B cell (primary cell): ENCODE measurements at regions not wholly inside any gene's neighbourhood (a gene's known extent, or its start where the extent isn't known, plus 50 kb on each side); places are given as distances from the start of the nearest gene placed in this dataset.

Source experiments
- ATAC-seq: fragments of 200-7000 bp; cut with Tn5 transposase; one replicate; pipeline ENCODE4 v1.10.0; 2021; ENCODE audit warnings: low read depth, mild to moderate bottlenecking, moderate number of reproducible peaks, moderate library complexity
- CTCF ChIA-PET: fragments of 350-600 bp; sonication (Branson Sonifier 250); formaldehyde crosslinking; loops from one replicate; lab custom pipeline; 2021; ENCODE audit warnings: antibody characterized with exemption, inconsistent platforms; lab: Charles Lee
- POLR2A ChIA-PET: fragments of 350-600 bp; sonication (Branson Sonifier 250); formaldehyde crosslinking; loops from one replicate; lab custom pipeline; 2021; ENCODE audit warnings: antibody characterized with exemption; lab: Charles Lee
- DNase-seq: peaks from one replicate; pipeline ENCODE4 v3.0.0; 2013
- H2AFZ ChIP-seq: 2 replicates; pipeline ENCODE4 v1.6.1; 2012; ENCODE audit warnings: mild to moderate bottlenecking, low read depth, low read length; ENCODE audit not compliant: insufficient read depth, poor library complexity, severe bottlenecking
- H3K27ac ChIP-seq, 2 donors: 1 replicate in 1 of 2; 2 replicates in 1 of 2; pipeline ENCODE4 v1.5.1; 2012 to 2013; ENCODE audit warnings: low read length in 2 of 2, mild to moderate bottlenecking in 2 of 2, moderate library complexity in 1 of 2
- H3K27me3 ChIP-seq, 4 experiments: fragments of 200-600 bp in 1 of 4; sonication (generic) in 1 of 4; replicated peaks in 1 of 4; 1 replicate in 2 of 4; 2 replicates in 2 of 4; pipeline versions ENCODE4 v1.6.1 to v1.7.0; 2013 to 2016; ENCODE audit warnings: low read length in 3 of 4, mild to moderate bottlenecking in 2 of 4, mixed read lengths in 1 of 4, moderate library complexity in 1 of 4; ENCODE audit not compliant: insufficient read depth in 4 of 4, control insufficient read depth in 3 of 4; ENCODE audit errors: control extremely low read depth in 1 of 4
- H3K36me3 ChIP-seq, 2 experiments: replicated peaks in 1 of 2; 1 replicate in 1 of 2; 2 replicates in 1 of 2; pipeline versions ENCODE4 v1.6.1 to v1.7.1; 2013; ENCODE audit warnings: low read length in 1 of 2; ENCODE audit not compliant: insufficient read depth in 2 of 2, control insufficient read depth in 1 of 2; ENCODE audit errors: control extremely low read depth in 1 of 2, extremely low read depth in 1 of 2
- H3K4me1 ChIP-seq, 2 donors: fragments of 200-600 bp in 1 of 2; sonication (generic) in 1 of 2; 1 replicate in 1 of 2; 2 replicates in 1 of 2; pipeline versions ENCODE4 v1.5.1 to v1.6.1; 2013 to 2017; ENCODE audit warnings: low read length in 2 of 2; ENCODE audit not compliant: control insufficient read depth in 2 of 2, insufficient read depth in 2 of 2
- H3K4me2 ChIP-seq: replicated peaks from 2 replicates; pipeline ENCODE3; 2012; ENCODE audit warnings: mild to moderate bottlenecking, low read depth, low read length; ENCODE audit not compliant: poor library complexity, severe bottlenecking
- H3K4me3 ChIP-seq, 5 experiments: fragments of 200-600 bp in 1 of 5; sonication (generic) in 1 of 5; 1 replicate in 3 of 5; 2 replicates in 2 of 5; pipeline versions ENCODE4 v1.5.1 to v1.7.0; 2011 to 2016; ENCODE audit warnings: low read length in 4 of 5, mild to moderate bottlenecking in 4 of 5, low read depth in 2 of 5, control low read depth in 1 of 5, moderate library complexity in 1 of 5; ENCODE audit not compliant: insufficient read depth in 1 of 5; ENCODE audit errors: control extremely low read depth in 1 of 5, extremely low read depth in 1 of 5
- H3K79me2 ChIP-seq: fragments of 200-600 bp; sonication (generic); one replicate; pipeline ENCODE4 v1.6.0; 2016; ENCODE audit warnings: low read length; ENCODE audit not compliant: control insufficient read depth, insufficient read depth
- H3K9ac ChIP-seq: fragments of 200-600 bp; sonication (generic); 2 replicates; pipeline ENCODE4 v1.6.1; 2017; ENCODE audit warnings: mild to moderate bottlenecking, low read length, moderate library complexity
- H3K9me3 ChIP-seq, 3 donors: one replicate each; pipeline versions ENCODE4 v1.6.1 to v1.7.1; 2013; ENCODE audit warnings: low read length in 2 of 3; ENCODE audit not compliant: control insufficient read depth in 2 of 3, insufficient read depth in 1 of 3; ENCODE audit errors: control extremely low read depth in 1 of 3
- H4K20me1 ChIP-seq: 2 replicates; pipeline ENCODE4 v1.6.0; 2012; ENCODE audit warnings: mild to moderate bottlenecking, low read length; ENCODE audit not compliant: insufficient read depth, control insufficient read depth, poor library complexity, severe bottlenecking
- H3K27ac Mint-ChIP-seq: one replicate; pipeline ENCODE4 v1.8.0; 2021; ENCODE audit warnings: mixed read lengths
- H3K27me3 Mint-ChIP-seq: one replicate; pipeline ENCODE4 v1.8.0; 2021; ENCODE audit warnings: mixed read lengths
- H3K4me1 Mint-ChIP-seq: one replicate; pipeline ENCODE4 v1.8.0; 2021; ENCODE audit warnings: mixed read lengths
- H3K4me3 Mint-ChIP-seq: one replicate; pipeline ENCODE4 v1.8.0; 2021; ENCODE audit warnings: mixed read lengths
- H3K9me3 Mint-ChIP-seq: one replicate; pipeline ENCODE4 v1.8.0; 2022; ENCODE audit warnings: mixed read lengths; ENCODE audit not compliant: insufficient read depth
- CTCF ChIP-seq: fragments of 200-600 bp; IDR thresholded peaks from one replicate; pipeline ENCODE4 v1.8.0; 2022; ENCODE audit warnings: antibody characterized with exemption, mild to moderate bottlenecking
- EZH2 ChIP-seq: IDR thresholded peaks from 2 replicates; pipeline ENCODE4 v1.6.1; 2012; ENCODE audit warnings: borderline replicate concordance, low read depth, mild to moderate bottlenecking, moderate library complexity, low read length; ENCODE audit not compliant: insufficient read depth, poor library complexity, severe bottlenecking
- WGBS: methylation state at CpG from one replicate; pipeline ENCODE4 v1.1.5; 2013; ENCODE audit warnings: missing lambda C conversion rate; ENCODE audit not compliant: insufficient coverage; 5-methylcytosine and 5-hydroxymethylcytosine counted together
- intact Hi-C: fragments of 100-400 bp; cut with micrococcal nuclease; formaldehyde crosslinking; loops from one replicate; pipeline ENCODE4 v1.10.0; 2022

DNA sequence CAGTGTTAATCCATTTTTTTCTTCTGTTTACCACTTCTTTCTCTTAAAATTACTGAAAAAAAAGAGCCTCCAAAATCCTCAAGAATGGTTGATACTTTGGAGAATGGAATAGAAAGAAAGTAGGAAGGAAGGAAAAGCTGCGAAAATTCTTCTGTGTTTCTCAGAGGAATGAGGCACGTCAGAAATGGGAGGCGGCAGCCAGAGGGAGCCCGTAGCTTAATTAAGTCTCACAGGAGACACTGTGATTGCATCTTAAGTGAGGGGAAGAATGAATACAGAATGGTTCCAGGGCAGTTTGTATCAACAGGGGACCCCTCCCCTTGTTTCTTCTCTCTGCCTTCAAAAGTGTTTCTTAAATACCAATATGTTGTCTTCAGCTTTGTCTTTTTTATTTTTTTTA lies 1099.5 kb downstream of the PLA2G4A start:
- DNase-seq (no peak), ATAC-seq (no peak)
- intact Hi-C loops, result no loop called here
- Histone ChIP-seq H3K4me1 (no peaks in the 10 kb centered on the region), H3K4me2 (no peak overlapping the region), H3K9ac (no peak overlapping the region), H3K27ac (no peak overlapping the region), H3K4me3 (no peak overlapping the region), H3K9me3 (no peaks in the 10 kb centered on the region), H3K27me3 (no peaks in the 10 kb centered on the region), H4K20me1 (no peaks in the 10 kb centered on the region), H3K79me2 (no peaks in the 10 kb centered on the region), H2AFZ (no peak overlapping the region), H3K36me3 (no peaks in the 10 kb centered on the region)
- H3K4me1 Mint-ChIP-seq, result no peaks in the 10 kb centered on the region
- no peaks in the 10 kb centered on the region for H3K9me3 Mint-ChIP-seq
- ChIA-PET POLR2A (no interaction called here), CTCF (no interaction called here)
- 16% methylated on average over 4 of the region's 4 CpGs for WGBS
- H3K4me3 Mint-ChIP-seq, result no peak overlapping the region
- no peak for TF ChIP-seq CTCF
- no peak for TF ChIP-seq EZH2
- H3K27me3 Mint-ChIP-seq, result no peaks in the 10 kb centered on the region
- no peak overlapping the region for H3K27ac Mint-ChIP-seq

DNA sequence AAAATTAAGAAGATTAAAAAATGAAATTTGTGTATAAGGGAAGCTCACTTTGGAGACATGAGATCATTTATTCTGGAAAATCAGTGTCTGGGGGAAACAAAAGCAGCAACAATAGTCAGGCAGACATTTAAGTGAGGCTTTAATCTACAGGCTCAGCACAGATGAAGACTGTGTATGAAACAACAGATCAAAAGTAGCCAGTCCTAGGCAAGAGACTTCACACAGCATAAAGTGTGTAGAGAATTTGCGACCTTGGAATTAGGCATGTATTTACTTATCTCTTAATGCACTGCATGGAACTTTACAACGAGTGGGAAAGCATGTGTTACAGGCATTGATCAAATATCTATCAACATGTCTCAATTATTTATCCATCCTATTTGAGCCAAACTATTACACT lies 1099.9 kb downstream of the PLA2G4A start:
- Mint-ChIP-seq H3K4me3 (no peak overlapping the region), H3K27me3 (no peaks in the 10 kb centered on the region), H3K9me3 (no peaks in the 10 kb centered on the region), H3K4me1 (no peaks in the 10 kb centered on the region), H3K27ac (no peak overlapping the region)
- WGBS, result 80% methylated on average over 1 of the region's 2 CpGs
- intact Hi-C loops, result no loop called here
- H3K27me3 ChIP-seq, result no peaks in the 10 kb centered on the region
- no peaks in the 10 kb centered on the region for H3K4me1 ChIP-seq
- H2AFZ ChIP-seq, result no peak overlapping the region
- DNase-seq, result no peak
- no peaks in the 10 kb centered on the region for H4K20me1 ChIP-seq
- ChIA-PET CTCF (no interaction called here), POLR2A (no interaction called here)
- H3K36me3 ChIP-seq, result no peaks in the 10 kb centered on the region
- no peak for ATAC-seq
- H3K27ac ChIP-seq, result no peak overlapping the region
- no peak overlapping the region for H3K4me2 ChIP-seq
- TF ChIP-seq CTCF (no peak), EZH2 (no peak)
- H3K9me3 ChIP-seq, result no peaks in the 10 kb centered on the region
- no peaks in the 10 kb centered on the region for H3K79me2 ChIP-seq
- H3K4me3 ChIP-seq, result no peak overlapping the region
- H3K9ac ChIP-seq, result no peak overlapping the region
